ENCODE measurements at regions not wholly inside any gene's neighbourhood (a gene's known extent, or its start where the extent isn't known, plus 50 kb on each side); places are given as distances from the start of the nearest gene placed in this dataset.
"Not testable (repeated sequence)": the region's sequence is repeated elsewhere in the genome, so short reads cannot be mapped to it uniquely, and the experiment has no call there.

DNA sequence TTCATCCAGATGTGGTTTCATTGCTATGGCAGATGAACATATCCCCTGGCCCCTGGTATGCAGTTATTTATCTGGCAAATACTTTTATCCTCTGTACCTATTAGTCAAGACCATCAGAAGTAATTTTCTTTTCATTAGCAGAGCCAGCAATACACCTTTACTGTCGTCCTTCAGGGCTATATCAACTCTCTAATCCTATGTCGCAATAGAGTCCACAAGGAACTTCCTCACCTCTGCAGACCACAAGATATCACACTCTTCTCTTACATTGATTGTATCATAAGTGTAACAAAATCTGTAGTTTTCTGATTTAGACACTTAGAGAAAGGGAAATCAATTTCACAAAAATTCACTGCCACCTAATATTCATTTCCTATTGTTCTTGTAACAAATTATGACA is 252.9 kb upstream of the DCC start:
- DNase-seq: no peak

DNA sequence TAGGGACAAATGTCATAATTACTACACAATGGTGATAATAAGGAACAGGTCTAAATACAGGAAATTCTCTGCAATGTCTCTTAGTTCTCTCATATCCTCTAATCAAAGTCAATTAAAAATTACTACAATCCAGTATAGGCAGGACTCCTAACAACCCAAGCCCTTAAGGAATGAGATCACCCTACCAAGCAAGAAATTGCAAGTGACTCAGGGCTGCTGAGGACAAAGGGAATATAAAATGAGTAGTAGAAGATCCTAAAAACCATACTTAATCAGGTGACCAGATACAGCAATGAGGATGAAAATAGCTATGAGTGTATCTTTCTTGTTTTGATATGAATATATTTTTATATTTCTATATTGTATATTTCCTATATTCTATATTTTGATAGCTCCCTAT is 250.0 kb upstream of the DCC start:
- DNase-seq: no peak

- DNase-seq: no peak
These were observed 246.8 kb upstream of the DCC start for GRCh38 chr18:52093171-52093570.

DNA sequence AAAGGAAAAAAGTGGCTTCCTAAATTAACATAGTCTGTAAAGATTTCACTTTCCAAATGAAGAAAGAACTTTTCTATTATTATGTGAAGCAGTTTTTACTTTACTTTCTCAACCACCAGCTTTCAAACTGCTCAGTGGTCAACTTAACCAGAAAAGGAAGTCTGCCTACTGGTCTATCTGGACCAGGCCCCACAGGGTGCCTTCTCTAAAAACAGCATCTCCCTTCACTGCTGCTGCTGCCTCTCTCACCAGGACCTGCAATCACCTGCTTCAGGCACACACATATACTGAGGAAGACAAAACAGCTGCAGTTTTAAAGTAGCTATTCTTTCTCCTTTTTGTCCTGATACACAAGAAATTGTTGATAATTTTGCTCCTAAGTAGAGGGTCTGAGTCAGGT is 221.3 kb upstream of the DCC start:
- no peak for DNase-seq

DNA sequence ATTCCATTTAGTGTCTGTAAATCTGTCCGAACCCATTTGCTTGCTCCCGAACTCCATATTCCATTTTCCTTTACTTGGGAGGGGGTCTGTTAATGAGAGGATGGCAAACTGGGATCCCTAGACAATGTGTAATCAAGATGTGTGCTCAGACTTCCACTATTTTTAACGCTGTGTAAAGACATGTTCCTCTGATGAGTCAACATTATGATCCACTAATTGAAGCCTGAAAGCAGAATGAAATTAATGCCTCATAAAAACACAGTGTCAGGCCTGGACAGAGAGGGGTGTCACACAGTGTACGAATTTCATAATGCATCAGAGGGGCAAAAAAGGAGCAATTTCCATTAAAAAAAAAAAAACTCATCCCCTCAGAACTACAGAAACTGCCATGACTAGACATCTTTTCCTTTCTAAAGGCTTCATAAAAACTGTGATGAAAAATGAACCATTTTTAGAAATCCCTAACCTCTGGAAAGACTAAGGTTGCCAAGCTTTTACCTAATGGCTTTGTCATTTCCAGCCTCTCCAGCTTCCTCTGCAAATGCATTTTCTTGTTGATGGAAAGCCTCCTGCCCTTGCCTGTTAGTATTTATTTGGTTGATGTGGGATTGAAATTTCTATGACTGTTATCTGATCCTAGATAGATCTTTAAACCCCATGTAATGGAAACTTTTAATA is 209.2 kb upstream of the DCC start:
- no peak for DNase-seq

- DNase-seq: no peak
These were observed 208.2 kb upstream of the DCC start for GRCh38 chr18:52131845-52132244.

GRCh38 chr18:52136532-52136931 is 203.5 kb upstream of the DCC start:
- no peak for DNase-seq

GRCh38 chr18:52140986-52141385 is 199.0 kb upstream of the DCC start:
- DNase-seq: no peak

DNA sequence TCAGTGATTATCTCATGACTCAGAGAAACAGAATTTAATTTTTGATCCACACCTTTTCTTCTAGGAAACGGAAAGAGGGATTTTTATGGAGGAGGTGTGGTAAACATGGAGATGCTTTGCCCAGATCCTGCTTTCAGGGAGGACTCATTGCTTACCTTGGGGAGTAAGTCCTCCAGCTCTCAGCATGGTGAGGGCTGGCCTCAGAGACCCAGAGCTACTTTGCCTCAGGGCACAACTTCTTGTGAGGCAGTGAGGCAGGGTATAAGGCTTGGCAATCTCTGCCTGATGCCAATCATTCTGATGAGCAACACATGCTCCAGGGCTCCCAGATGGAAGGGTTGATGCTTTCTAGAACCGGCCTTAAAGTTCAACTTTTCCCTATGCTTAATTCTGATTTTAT is 189.9 kb upstream of the DCC start:
- DNase-seq: no peak

- DNase-seq: no peak
These were observed 188.0 kb upstream of the DCC start for GRCh38 chr18:52152036-52152435.

- DNase-seq: no peak
These were observed 183.8 kb upstream of the DCC start for GRCh38 chr18:52156166-52156565.

DNA sequence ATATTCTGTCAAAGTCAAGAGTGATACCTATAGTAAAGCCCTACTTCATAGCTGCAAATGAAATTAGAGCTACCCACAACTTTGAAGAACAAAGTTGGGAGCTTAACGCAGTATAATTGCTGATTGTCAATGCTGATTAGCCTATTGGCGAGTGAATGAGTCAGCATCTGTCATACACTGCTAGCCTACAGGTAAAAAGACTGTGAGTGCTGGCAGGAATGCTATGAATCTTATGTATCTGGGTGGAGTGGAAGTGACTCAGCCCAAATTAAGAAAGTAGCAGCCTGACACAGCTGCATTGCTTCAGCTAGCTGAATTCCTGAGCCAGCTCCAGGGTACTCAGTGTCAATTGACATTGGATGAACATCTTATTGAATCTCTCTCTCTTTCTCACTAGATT is 179.4 kb upstream of the DCC start:
- no peak for DNase-seq

DNA sequence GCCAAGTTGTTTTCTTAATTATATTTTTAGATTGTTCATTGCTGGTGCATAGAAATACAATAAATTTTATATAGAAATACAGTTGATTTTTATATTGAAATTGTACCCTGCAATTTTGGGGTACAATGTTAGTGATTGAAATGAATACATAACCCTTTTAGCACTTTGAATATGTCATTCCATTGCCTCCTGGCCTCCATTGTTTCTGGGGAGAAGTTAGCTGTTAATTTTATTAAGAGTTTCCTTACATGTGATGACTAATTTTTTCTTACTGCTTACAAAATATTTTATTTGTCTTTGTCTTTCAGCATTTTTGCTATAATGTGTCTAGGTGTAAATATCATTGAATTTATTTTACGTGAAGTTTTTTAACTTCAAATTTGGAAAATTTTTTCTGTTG is 176.5 kb upstream of the DCC start:
- DNase-seq: no peak

- DNase-seq: not testable (repeated sequence)
These were observed 171.9 kb upstream of the DCC start for GRCh38 chr18:52168131-52168530.

GRCh38 chr18:52174220-52174619 is 165.8 kb upstream of the DCC start:
- DNase-seq: no peak

DNA sequence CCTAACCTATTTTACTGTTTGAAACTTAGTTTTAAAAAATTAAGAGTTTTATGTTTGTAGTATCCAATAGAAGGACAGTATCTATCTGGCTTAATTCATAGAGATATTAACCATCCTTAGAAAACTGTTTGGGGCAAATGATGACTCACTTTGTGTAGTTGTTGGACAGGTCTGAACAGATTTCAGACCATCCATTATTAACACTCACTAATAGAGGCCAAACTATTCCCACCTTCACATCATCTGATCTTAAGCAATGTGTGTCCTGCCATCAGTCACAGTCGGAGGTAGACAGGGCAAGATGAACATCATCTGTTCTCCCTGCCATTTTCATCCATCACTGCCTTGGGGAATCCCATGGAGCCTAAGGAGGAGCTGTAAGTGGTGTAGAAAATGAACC is 164.6 kb upstream of the DCC start:
- DNase-seq: no peak

- DNase-seq: no peak
These were observed 156.9 kb upstream of the DCC start for GRCh38 chr18:52183107-52183506.

- no peak for DNase-seq
These were observed 149.8 kb upstream of the DCC start for GRCh38 chr18:52190195-52190594.

DNA sequence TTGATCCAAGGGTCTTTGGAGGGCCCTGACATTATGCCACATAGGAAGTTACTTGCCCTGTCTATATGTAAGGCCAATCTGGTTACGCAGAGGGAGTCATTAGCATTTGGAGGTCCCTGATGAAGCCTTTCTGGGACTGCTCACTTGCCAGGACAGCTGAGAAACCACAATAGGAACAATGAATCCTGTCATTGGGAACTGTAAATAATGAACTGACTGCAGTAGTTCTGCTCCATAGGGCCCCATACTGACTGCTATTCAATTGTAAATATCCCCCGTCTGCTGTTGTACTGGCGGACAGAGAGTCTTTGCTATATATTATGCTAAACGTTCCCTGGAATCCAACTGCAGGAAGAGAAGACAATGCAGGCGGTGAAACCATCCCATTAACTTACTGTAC is 149.4 kb upstream of the DCC start:
- no peak for DNase-seq

DNA sequence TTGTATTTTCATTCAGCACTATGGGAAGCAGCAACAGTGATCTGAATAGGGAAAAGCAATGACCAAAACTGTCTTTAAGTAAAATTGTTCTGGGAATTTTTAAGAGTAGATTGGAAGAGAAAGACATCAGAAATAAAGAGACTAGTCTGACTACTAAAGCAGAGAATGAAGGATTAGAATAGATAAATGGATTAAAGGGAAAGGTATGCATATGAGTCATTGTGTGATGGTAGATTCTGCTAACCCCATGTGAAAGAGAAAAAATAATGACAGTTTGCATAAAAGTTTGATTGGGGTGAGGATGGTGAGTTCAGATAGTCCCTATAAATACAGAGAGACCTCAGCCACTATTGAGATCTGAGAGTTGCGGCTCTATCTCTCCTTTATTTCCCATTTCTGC is 139.6 kb upstream of the DCC start:
- DNase-seq: no peak

- DNase-seq: no peak
These were observed 138.9 kb upstream of the DCC start for GRCh38 chr18:52200921-52201663.

GRCh38 chr18:52208646-52209045 is 131.4 kb upstream of the DCC start:
- no peak for DNase-seq

DNA sequence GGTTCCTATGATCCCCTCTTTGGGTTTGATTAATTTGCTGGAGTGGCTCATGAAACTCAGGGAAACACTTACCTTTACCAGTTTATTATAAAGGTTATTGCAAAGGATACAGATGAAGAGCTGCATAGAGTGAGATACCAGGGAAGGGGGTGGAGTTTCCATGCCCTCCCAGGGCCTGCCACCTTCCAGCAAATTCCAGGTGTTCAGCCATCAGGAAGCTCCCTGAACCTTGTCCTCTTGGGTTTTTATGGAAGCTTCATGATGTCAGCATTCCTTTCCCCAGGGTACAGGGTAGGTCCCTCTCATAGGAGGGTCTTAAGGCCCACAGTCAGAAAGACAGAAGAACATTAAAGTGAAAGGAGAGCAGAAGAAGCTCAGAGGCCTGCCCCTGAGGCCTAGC is 123.9 kb upstream of the DCC start:
- no peak for DNase-seq

DNA sequence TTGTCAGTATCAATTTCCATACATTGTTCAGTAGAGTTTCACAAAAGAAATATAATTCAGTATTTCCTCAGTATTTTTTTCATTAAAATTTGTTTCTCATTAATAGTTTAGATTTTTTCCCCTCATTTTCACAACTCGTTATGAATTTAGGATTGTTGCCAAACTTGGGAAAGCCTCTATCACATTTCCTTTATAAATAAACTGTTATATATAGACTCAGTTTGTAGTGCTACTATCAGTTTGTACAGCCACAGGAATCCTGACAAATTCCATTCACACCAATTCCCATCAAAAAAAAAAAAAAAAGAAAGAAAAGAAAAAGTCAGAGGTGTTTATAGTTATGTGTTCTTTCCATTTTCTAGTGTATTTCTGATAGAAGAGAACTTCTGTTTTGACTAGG is 123.3 kb upstream of the DCC start:
- DNase-seq: no peak

DNA sequence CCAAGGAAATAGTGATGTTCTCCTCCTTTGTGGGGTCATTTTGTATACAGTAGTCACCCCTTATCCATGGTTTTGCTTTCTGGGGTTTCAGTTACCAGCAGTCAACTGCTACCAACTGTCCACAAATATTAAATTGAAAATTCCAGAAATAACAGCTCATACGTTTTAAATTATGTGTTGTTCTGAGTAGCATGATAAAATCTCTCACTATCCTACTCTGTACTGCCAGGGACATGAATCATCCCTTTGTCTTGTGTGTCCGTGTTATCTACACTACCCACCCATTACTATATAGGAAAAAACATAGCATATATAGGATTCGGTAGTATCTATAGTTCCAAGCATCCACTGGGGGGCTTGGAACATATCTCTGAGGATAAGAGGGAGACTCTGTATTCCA is 120.9 kb upstream of the DCC start:
- no peak for DNase-seq
